Mucosa of descending colon (tissue), 3 donors: ENCODE measurements at regions not wholly inside any gene's neighbourhood (a gene's known extent, or its start where the extent isn't known, plus 50 kb on each side); places are given as distances from the start of the nearest gene placed in this dataset.

Experiments used
- ATAC-seq: fragments of 200-7000 bp; cut with Tn5 transposase; one replicate; pipeline ENCODE4 v1.9.1; 2020; ENCODE audit warnings: mild to moderate bottlenecking, moderate library complexity
- DNase-seq, 3 donors: peaks; one replicate each; pipeline ENCODE4 v3.0.0-alpha.2; 2020
- H3K36me3 ChIP-seq: fragments of 200-600 bp; one replicate; pipeline ENCODE4 v1.8.0; 2021; ENCODE audit warnings: low read depth, mild to moderate bottlenecking
- H3K4me1 ChIP-seq: fragments of 200-600 bp; one replicate; pipeline ENCODE4 v1.8.0; 2021; ENCODE audit warnings: low read depth, mild to moderate bottlenecking
- H3K4me3 ChIP-seq: fragments of 200-600 bp; one replicate; pipeline ENCODE4 v1.8.0; 2021; ENCODE audit warnings: mild to moderate bottlenecking
- H3K9me3 ChIP-seq: fragments of 200-600 bp; one replicate; pipeline ENCODE4 v1.8.0; 2021; ENCODE audit warnings: mild to moderate bottlenecking
- intact Hi-C, 2 donors: fragments of 100-400 bp; cut with DNase I in 1 of 2; cut with micrococcal nuclease in 1 of 2; formaldehyde crosslinking; loops; one replicate each; pipeline versions ENCODE4 v1.11.0 to v1.11.1; 2022; cut with DNase I, micrococcal nuclease
- TF ChIP-seq, protein P1 (sequence below): fragments of 200-600 bp; IDR thresholded peaks from one replicate; pipeline ENCODE4 v1.8.0; 2022; ENCODE audit warnings: antibody characterized with exemption, mild to moderate bottlenecking
- donor health status: DM: no; HTN: no; CAD: no; lungs with moderate emphysema.
- donor health status: DM: no; HTN: no; CAD: no.
- donor health status: DM: no; HTN: yes; CAD: no.

DNA sequence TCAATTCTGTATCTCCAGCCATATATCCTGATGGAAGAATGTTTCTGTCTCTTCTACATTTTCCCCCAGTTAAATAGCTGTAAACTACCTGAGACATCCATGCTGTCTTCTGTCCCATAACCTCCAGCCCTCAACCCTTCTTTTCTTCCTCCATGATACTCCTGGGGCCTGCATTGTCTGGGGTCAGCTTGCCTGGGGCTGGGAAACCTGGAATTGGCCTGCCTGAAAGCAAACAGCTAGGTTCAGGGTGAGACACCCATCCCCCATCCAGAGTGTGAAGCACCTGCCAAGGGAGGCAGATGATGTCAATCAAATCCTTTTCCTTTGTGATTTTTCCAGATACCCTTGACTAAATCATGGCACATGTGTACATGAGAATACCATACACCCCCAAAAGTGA lies 313.7 kb upstream of the MGAT5 start:
- H3K36me3 ChIP-seq = no peaks in the 10 kb centered on the region
- intact Hi-C loops = no loop called here
- DNase-seq (no peak), ATAC-seq (no peak)
- H3K4me3 ChIP-seq = no peak overlapping the region
- no peaks in the 10 kb centered on the region for H3K4me1 ChIP-seq
- no peaks in the 10 kb centered on the region for H3K9me3 ChIP-seq
- TF ChIP-seq, protein P1, sequence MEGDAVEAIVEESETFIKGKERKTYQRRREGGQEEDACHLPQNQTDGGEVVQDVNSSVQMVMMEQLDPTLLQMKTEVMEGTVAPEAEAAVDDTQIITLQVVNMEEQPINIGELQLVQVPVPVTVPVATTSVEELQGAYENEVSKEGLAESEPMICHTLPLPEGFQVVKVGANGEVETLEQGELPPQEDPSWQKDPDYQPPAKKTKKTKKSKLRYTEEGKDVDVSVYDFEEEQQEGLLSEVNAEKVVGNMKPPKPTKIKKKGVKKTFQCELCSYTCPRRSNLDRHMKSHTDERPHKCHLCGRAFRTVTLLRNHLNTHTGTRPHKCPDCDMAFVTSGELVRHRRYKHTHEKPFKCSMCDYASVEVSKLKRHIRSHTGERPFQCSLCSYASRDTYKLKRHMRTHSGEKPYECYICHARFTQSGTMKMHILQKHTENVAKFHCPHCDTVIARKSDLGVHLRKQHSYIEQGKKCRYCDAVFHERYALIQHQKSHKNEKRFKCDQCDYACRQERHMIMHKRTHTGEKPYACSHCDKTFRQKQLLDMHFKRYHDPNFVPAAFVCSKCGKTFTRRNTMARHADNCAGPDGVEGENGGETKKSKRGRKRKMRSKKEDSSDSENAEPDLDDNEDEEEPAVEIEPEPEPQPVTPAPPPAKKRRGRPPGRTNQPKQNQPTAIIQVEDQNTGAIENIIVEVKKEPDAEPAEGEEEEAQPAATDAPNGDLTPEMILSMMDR = no peak

DNA sequence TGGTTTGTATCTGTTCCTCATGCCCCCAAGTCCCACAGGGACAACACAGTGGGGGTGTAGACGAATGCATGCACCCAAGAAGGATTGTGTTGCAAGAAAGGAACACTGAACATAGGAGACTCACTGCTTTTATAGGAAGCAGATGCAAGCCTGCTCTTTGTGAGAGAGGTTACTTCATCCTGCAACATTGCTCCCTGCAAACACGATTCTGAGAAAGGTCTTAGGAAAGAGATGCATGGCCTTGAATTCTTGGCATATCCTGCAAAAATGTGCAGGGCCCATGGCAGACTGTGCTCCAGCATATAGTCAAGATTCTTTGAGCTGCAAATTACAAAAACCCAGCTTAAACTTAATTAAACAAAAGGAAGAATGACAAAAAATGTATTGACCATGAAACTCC lies 312.2 kb upstream of the MGAT5 start:
- TF ChIP-seq, protein P1 = no peak
- Histone ChIP-seq H3K36me3 (no peaks in the 10 kb centered on the region), H3K4me1 (no peaks in the 10 kb centered on the region), H3K9me3 (no peaks in the 10 kb centered on the region), H3K4me3 (no peak overlapping the region)
- DNase-seq (no peak), ATAC-seq (no peak)
- intact Hi-C loops = no loop called here

DNA sequence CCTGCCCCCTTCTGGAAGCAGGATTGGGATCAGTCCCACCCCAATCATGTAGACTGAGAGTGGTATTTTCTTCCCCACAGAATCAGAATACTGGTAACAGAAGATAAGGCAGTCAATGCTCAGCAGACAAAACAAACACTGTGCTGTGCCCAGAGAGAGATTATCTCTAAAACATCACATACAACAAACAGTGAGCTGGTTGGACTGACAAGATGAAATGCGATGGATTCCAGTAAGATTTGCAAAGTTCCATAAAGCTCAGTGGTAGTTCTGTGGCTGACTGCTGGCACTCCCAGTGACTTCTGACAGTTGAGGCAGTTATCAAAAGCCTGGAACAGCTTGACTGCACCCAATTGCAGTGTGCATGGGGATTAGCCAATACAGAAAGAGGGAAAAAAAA lies 311.5 kb upstream of the MGAT5 start:
- no peak for ATAC-seq
- TF ChIP-seq, protein P1 = no peak
- Histone ChIP-seq H3K36me3 (no peaks in the 10 kb centered on the region), H3K9me3 (no peaks in the 10 kb centered on the region), H3K4me1 (no peaks in the 10 kb centered on the region), H3K4me3 (no peak overlapping the region)
- intact Hi-C loops = no loop called here
- DNase-seq = no peak

DNA sequence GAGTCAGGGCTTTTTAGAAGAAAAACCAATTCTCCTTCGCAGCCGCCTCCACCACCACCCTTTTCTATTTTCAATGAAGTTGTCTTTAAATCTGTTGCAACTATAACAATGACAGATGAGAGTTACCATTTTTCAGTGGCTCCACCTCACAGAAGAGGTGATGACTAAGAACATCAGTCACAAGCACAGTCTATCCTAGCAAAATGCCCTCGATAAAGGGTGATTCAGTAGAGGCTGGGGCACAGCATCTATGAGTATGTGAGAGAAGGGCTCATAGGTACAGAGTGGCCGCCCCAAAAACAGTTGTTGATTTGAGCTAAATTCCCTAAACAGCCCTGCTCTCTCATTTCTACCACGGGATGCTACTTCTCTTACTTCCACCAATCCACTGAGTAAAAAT lies 310.8 kb upstream of the MGAT5 start:
- Histone ChIP-seq H3K4me1 (no peaks in the 10 kb centered on the region), H3K36me3 (no peaks in the 10 kb centered on the region), H3K9me3 (no peaks in the 10 kb centered on the region), H3K4me3 (no peak overlapping the region)
- TF ChIP-seq, protein P1 = no peak
- DNase-seq (no peak), ATAC-seq (no peak)
- intact Hi-C loops = no loop called here

DNA sequence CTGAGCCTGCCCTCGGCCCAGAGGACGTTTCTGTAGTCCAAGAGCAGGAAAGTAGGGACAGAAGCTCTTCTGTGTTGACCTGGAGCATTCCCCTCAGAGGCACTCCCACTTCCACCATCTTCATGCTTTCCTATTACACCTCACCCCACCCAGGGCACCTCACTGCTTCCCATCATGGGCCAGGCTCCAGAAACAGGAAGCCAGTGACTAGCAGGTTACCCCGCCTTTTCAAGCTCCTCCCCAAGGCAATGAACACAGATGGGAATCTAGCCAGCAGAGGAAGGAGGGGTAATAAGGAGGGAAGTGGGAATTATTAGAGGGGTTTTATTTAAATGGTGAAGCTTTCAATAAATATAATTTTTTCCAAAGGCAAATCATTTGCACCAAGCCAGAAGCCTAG lies 308.8 kb upstream of the MGAT5 start:
- ATAC-seq (no peak), DNase-seq (no peak)

DNA sequence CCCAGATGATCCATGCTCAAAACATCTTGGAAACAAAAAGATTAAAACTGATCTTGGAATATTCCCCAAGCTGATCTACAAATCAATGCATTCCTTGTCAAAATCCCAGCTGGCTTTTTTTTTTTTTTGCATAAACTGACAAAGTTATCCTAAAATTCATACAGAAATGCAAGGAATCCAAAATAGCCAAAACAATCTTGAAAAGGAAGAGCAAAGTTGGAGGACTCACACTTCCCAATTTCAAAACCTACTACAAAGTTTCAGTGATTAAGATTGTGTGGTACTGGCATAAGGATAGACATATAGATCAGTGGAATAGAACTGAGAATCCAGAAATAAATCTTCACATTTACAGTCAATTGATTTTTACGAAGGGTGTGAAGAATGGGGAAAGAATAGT lies 306.8 kb upstream of the MGAT5 start:
- TF ChIP-seq, protein P1 = no peak
- H3K4me3 ChIP-seq = no peak overlapping the region
- no peak for DNase-seq
- no peaks in the 10 kb centered on the region for H3K4me1 ChIP-seq
- intact Hi-C loops = no loop called here
- H3K36me3 ChIP-seq = no peaks in the 10 kb centered on the region
- no peak for ATAC-seq
- no peaks in the 10 kb centered on the region for H3K9me3 ChIP-seq

More for the DNA sequence above, 308.8 kb upstream of the MGAT5 start:
- intact Hi-C loops = no loop called here
- Histone ChIP-seq H3K9me3 (no peaks in the 10 kb centered on the region), H3K4me1 (no peaks in the 10 kb centered on the region), H3K36me3 (no peaks in the 10 kb centered on the region), H3K4me3 (no peak overlapping the region)
- TF ChIP-seq, protein P1 = no peak
